HuH-7.5 (cell line): ENCODE measurements at regions not wholly inside any gene's neighbourhood (a gene's known extent, or its start where the extent isn't known, plus 50 kb on each side); places are given as distances from the start of the nearest gene placed in this dataset.

Experiments used
- DNase-seq: peaks from one replicate; pipeline ENCODE4 v3.0.0; 2011; ENCODE audit warnings: low spot score

GRCh38 chr3:117463276-117464115 lies 753.9 kb downstream of the TUSC7 start:
- DNase-seq, result no peak

GRCh38 chr3:117471831-117472230 lies 762.3 kb downstream of the TUSC7 start:
- DNase-seq, result no peak

GRCh38 chr3:117473981-117474538 lies 764.5 kb downstream of the TUSC7 start:
- no peak for DNase-seq

GRCh38 chr3:117476572-117476971 lies 767.0 kb downstream of the TUSC7 start:
- DNase-seq, result no peak

- DNase-seq, result no peak
Observed at GRCh38 chr3:117477214-117477755, 767.7 kb downstream of the TUSC7 start.

- DNase-seq, result no peak
Observed at GRCh38 chr3:117479095-117479494, 769.5 kb downstream of the TUSC7 start.

- DNase-seq, result no peak
Observed at GRCh38 chr3:117480525-117480924, 770.9 kb downstream of the TUSC7 start.

GRCh38 chr3:117480972-117481371 lies 771.4 kb downstream of the TUSC7 start:
- no peak for DNase-seq

- DNase-seq, result no peak
Observed at GRCh38 chr3:117483839-117484238, 774.3 kb downstream of the TUSC7 start.

- DNase-seq, result no peak
Observed at GRCh38 chr3:117485841-117486240, 776.3 kb downstream of the TUSC7 start.

- DNase-seq, result no peak
Observed at GRCh38 chr3:117486719-117487716, 777.4 kb downstream of the TUSC7 start.

- DNase-seq, result no peak
Observed at GRCh38 chr3:117488983-117489382, 779.4 kb downstream of the TUSC7 start.

- no peak for DNase-seq
Observed at GRCh38 chr3:117489663-117490079, 780.1 kb downstream of the TUSC7 start.

- no peak for DNase-seq
Observed at GRCh38 chr3:117490716-117491115, 781.1 kb downstream of the TUSC7 start.

- no peak for DNase-seq
Observed at GRCh38 chr3:117495620-117496019, 786.0 kb downstream of the TUSC7 start.

GRCh38 chr3:117499189-117499870 lies 789.8 kb downstream of the TUSC7 start:
- no peak for DNase-seq

- no peak for DNase-seq
Observed at GRCh38 chr3:117507958-117508357, 798.4 kb downstream of the TUSC7 start.

GRCh38 chr3:117509858-117510257 lies 800.3 kb downstream of the TUSC7 start:
- no peak for DNase-seq

- no peak for DNase-seq
Observed at GRCh38 chr3:117510396-117510795, 800.8 kb downstream of the TUSC7 start.

- DNase-seq, result no peak
Observed at GRCh38 chr3:117512975-117513374, 803.4 kb downstream of the TUSC7 start.

GRCh38 chr3:117515309-117515708 lies 805.7 kb downstream of the TUSC7 start:
- DNase-seq, result no peak

- DNase-seq, result no peak
Observed at GRCh38 chr3:117518364-117518763, 808.8 kb downstream of the TUSC7 start.
